K562 (cell line): ENCODE measurements at regions not wholly inside any gene's neighbourhood (a gene's known extent, or its start where the extent isn't known, plus 50 kb on each side); places are given as distances from the start of the nearest gene placed in this dataset.

Experiments used
- BCLAF1 ChIP-seq, 2 experiments: fragments of 450-650 bp in 1 of 2; IDR thresholded peaks; 2 replicates each; pipeline ENCODE4 v1.6.1; 2011 to 2017; ENCODE audit warnings: low read depth in 2 of 2, antibody characterized with exemption in 1 of 2, borderline replicate concordance in 1 of 2, low read length in 1 of 2, mild to moderate bottlenecking in 1 of 2, mixed read lengths in 1 of 2; ENCODE audit not compliant: control insufficient read depth in 1 of 2
- MCM2 ChIP-seq: fragments of 450-650 bp; IDR thresholded peaks from 2 replicates; pipeline ENCODE4 v1.6.1; 2017; ENCODE audit warnings: low read depth, mild to moderate bottlenecking
- MTA1 ChIP-seq: fragments of 450-650 bp; IDR thresholded peaks from 2 replicates; pipeline ENCODE4 v1.6.1; 2017; ENCODE audit warnings: borderline replicate concordance
- MTF1 ChIP-seq: fragments of 250-450 bp; sonication (Bioruptor Pico); IDR thresholded peaks from 2 replicates; pipeline ENCODE4 v1.9.0; 2021; ENCODE audit warnings: moderate library complexity, mild to moderate bottlenecking, inconsistent platforms, borderline replicate concordance
- POLR2G ChIP-seq: fragments of 200-400 bp; formaldehyde crosslinking; IDR thresholded peaks from 2 replicates; pipeline ENCODE4 v1.6.1; 2017; ENCODE audit warnings: low read depth, mild to moderate bottlenecking, antibody characterized with exemption, low read length, moderate library complexity
- RBM39 ChIP-seq: fragments of 200-400 bp; formaldehyde crosslinking; optimal IDR thresholded peaks from 2 replicates; pipeline ENCODE3; 2018; ENCODE audit warnings: low read depth, low read length
- RREB1 ChIP-seq: fragments of 250-450 bp; sonication (Bioruptor Pico); IDR thresholded peaks from 2 replicates; pipeline ENCODE4 v1.4.0; 2020
- TSHZ1 ChIP-seq: fragments of 250-450 bp; sonication (Bioruptor Pico); IDR thresholded peaks from 2 replicates; pipeline ENCODE4 v1.4.0; 2020; ENCODE audit warnings: mild to moderate bottlenecking, moderate library complexity
- ZNF695 ChIP-seq: fragments of 450-650 bp; formaldehyde crosslinking; IDR thresholded peaks from 2 replicates; pipeline ENCODE4 v1.4.0; 2020; ENCODE audit warnings: mild to moderate bottlenecking, moderate library complexity

GRCh38 chr14:101441710-101442109 is 119.6 kb upstream of the DIO3 start (continued):
- TF ChIP-seq BCLAF1 (IDR thresholded peaks at IDR 0.05; ENCODE audit: borderline replicate concordance in 1 of 2, control insufficient read depth in 1 of 2, low read depth in 2 of 2, low read length in 1 of 2), result no peak
- TF ChIP-seq MTA1, result no peak
- no peak for TF ChIP-seq MCM2
- TF ChIP-seq MTF1 (CRISPR knock-in tag), result no peak
- TF ChIP-seq POLR2G, result no peak
- no peak for TF ChIP-seq RREB1
- no peak for TF ChIP-seq ZNF695 (CRISPR knock-in tag)
- TF ChIP-seq RBM39, result no peak
- TF ChIP-seq TSHZ1 (CRISPR knock-in tag), result no peak
